Adrenal gland (tissue), 5 donors: ENCODE measurements at regions not wholly inside any gene's neighbourhood (a gene's known extent, or its start where the extent isn't known, plus 50 kb on each side); places are given as distances from the start of the nearest gene placed in this dataset.

Experiments used
- POLR2A ChIP-seq, 2 donors: fragments of 450-650 bp; IDR thresholded peaks; one replicate each; pipeline ENCODE4 v1.6.1; 2017; ENCODE audit warnings: antibody characterized with exemption in 2 of 2, mild to moderate bottlenecking in 2 of 2, moderate library complexity in 1 of 2
- TF ChIP-seq, protein P1 (sequence below), 6 experiments: fragments of 450-650 bp in 4 of 6; fragments of 200-600 bp in 2 of 6; sonication (generic) in 1 of 6; IDR thresholded peaks; 1 replicate in 5 of 6; 2 replicates in 1 of 6; pipeline versions ENCODE4 v1.5.1 to v1.8.0; 2016 to 2021; ENCODE audit warnings: antibody characterized with exemption in 6 of 6, mild to moderate bottlenecking in 2 of 6, moderate library complexity in 1 of 6
- donor health status: DM: no; HTN: no; CAD: no.

DNA sequence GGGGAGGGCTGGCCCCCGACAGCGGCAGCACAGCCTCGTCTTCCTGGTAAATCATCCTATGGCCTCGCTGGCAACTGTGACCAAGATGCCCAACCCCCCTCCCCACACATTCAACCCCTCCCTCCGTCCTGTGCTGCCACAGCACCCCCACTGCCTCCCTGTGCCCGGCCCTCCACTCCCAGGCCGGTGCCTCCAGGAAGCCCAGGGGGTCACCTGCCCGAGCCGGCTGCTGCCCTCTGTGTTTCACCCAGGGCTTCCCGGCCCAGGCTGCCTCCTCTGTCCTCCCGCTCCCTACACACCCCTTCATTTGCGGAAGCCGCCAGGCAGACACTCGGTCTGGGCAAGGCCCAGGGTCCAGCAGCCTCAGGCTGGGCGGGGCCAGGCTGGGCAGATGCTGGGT is 188.6 kb downstream of the RBFOX3 start:
- TF ChIP-seq POLR2A (IDR thresholded peaks at IDR 0.05) = no peak
- TF ChIP-seq, protein P1, sequence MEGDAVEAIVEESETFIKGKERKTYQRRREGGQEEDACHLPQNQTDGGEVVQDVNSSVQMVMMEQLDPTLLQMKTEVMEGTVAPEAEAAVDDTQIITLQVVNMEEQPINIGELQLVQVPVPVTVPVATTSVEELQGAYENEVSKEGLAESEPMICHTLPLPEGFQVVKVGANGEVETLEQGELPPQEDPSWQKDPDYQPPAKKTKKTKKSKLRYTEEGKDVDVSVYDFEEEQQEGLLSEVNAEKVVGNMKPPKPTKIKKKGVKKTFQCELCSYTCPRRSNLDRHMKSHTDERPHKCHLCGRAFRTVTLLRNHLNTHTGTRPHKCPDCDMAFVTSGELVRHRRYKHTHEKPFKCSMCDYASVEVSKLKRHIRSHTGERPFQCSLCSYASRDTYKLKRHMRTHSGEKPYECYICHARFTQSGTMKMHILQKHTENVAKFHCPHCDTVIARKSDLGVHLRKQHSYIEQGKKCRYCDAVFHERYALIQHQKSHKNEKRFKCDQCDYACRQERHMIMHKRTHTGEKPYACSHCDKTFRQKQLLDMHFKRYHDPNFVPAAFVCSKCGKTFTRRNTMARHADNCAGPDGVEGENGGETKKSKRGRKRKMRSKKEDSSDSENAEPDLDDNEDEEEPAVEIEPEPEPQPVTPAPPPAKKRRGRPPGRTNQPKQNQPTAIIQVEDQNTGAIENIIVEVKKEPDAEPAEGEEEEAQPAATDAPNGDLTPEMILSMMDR (IDR thresholded peaks at IDR 0.05) = no peak
